GM18867 (cell line): ENCODE measurements at regions not wholly inside any gene's neighbourhood (a gene's known extent, or its start where the extent isn't known, plus 50 kb on each side); places are given as distances from the start of the nearest gene placed in this dataset.
"Not testable (repeated sequence)": the region's sequence is repeated elsewhere in the genome, so short reads cannot be mapped to it uniquely, and the experiment has no call there.

Experiments used
- ATAC-seq: cut with Tn5 transposase; IDR thresholded peaks from one replicate; pipeline ENCODE4 v1.9.1; 2021; ENCODE audit warnings: mild to moderate bottlenecking, moderate library complexity; ENCODE audit not compliant: unreplicated experiment

DNA sequence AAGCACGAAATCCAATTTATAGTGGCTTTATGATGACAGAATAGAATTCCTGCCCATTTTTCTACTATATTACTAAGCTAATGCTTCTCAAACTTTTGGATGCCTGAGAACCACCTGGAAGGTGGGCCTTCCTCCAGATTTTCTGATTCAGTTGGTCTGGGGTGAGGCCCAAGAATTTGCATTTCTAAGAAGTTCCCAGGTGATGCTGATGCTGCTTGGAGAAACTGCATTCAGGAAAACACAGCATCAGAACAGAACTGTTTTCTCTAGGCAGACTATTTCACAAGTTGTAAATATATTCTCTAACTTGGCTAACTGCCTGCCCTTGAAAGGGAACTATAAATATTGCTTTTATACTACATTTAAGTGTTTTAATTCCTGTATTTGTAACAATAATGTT is 644.9 kb upstream of the DPPA4 start:
- no peak for ATAC-seq

GRCh38 chr3:109984976-109985375 is 647.6 kb upstream of the DPPA4 start:
- ATAC-seq = no peak

DNA sequence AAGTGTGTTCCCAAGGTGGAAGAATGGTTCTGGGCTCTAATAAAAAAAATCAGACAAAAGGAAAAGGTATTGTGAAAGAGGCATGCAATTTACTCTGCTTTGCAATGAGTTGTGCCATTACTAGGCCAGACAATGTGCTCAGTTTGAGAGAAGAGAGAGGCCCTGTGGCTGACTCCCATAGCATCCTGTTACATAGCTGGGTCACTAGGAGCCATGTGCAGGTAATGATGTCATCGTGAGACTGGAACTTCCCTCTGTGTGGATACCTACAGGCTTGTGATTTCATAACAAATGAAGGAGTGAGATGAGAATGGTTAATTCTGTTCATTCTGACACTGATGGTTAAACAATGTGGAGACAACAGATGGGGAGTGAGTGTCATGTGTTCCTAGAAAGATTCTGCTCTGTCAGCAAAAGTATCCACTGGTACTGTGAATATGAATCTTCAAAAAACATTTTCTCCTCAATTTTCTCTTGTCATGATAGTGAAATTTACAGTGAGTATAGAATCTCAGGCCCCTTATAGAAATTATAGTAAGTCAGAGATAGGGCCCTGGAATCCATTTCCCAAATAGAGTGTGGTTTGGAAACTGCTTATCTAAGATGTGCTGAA is 648.7 kb upstream of the DPPA4 start:
- no peak for ATAC-seq

GRCh38 chr3:109994853-109995252 is 657.5 kb upstream of the DPPA4 start:
- no peak for ATAC-seq

GRCh38 chr3:109995377-109995776 is 658.0 kb upstream of the DPPA4 start:
- no peak for ATAC-seq

DNA sequence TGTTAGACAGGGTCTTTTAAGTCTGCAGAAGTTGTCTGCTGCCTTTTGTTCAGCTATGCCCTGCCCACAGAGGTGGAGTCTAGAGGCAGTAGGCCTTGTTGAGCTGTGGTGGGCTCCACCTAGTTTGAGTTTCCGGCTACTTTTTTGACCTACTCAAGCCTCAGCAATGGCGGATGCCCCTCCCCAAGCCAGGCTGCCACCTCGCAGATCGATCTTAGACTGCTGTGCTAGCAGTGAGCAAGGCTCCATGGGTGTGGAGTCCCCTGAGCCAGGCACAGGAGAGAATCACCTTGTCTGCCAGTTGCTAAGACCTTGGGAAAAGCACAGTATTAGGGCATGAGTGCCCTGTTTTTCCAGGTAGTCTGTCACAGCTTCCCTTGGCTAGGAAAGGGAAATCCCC is 664.6 kb upstream of the DPPA4 start:
- not testable (repeated sequence) for ATAC-seq

GRCh38 chr3:110006913-110007312 is 669.6 kb upstream of the DPPA4 start:
- no peak for ATAC-seq

GRCh38 chr3:110015231-110015963 is 678.1 kb upstream of the DPPA4 start:
- ATAC-seq = peak; percentile 80

- ATAC-seq = peak; percentile 49
Measured at GRCh38 chr3:110016235-110016815, 679.0 kb upstream of the DPPA4 start.

DNA sequence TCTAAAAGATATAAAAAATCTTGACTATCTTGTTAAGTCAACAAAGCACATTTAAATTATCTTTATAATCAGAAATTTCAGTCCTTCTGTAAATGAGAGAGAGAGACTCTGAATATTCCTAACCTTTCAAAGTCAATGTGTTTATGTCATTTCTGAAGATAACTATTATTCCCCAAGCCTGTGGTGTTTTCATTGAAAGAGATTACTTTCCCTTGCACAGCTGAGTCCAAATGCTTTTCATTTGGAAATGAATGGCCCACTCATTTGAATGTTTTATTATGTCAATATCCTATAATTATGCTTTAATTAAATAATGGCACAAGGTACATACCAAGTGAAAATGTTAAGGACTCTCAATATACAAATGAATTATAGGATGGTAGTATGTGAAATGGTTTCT is 680.0 kb upstream of the DPPA4 start:
- no peak for ATAC-seq

DNA sequence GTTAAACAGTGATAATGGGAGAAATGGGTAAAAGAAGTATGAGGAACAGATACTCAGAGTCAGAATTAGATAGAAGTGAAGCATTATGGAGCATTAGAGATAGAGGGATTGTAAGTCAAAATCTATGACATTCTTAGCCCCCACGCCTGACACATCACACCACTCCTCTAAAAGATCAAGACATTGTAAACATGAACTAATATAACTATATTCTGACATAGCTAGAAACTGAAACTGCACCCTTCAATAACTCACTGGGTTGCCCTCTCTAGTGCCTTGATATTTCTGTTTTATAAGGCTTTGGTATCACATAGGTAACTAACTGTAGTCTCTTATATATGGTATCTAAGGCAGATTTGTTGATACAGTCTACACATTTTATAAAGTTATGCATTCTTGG is 684.3 kb upstream of the DPPA4 start:
- peak; percentile 88 for ATAC-seq

DNA sequence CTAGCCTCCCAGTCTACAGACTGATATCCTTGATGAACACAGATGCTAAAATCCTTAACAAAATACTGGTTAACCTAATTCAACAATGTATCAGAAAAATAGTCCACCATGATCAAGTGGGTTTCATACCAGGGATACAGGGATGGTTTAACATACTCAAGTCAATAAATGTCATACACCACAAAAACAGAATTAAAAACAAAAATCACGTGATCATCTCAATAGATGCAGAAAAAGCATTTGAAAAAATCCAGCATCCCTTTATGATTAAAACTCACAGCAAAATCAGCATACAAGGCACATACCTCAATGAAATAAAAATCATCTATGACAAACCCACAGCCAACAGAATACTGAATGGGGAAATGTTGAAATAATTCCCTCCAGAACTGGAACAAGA is 685.7 kb upstream of the DPPA4 start:
- ATAC-seq = not testable (repeated sequence)

GRCh38 chr3:110026421-110026820 is 689.1 kb upstream of the DPPA4 start:
- no peak for ATAC-seq

- no peak for ATAC-seq
Measured at GRCh38 chr3:110027446-110028080, 690.2 kb upstream of the DPPA4 start.

DNA sequence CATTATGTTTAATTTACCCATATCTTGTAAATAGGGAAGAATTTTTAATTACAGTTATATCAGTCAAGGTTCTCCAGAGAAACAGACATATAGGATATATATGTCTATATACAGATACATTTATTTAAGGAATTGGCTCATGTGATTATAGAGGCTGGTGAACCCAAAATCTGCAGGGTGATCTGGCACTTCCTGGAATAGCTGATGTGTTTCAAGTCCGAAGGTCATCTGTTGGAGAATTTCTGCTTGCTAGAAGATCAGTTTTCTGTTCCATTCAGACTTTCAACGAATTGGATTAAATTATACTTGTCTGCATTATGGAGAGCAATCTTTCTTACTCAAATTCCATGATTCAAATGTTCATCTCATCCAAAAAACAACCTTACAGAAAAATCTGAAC is 694.6 kb upstream of the DPPA4 start:
- no peak for ATAC-seq

- ATAC-seq = no peak
Measured at GRCh38 chr3:110059431-110059830, 722.1 kb upstream of the DPPA4 start.

- no peak for ATAC-seq
Measured at GRCh38 chr3:110062716-110063115, 725.4 kb upstream of the DPPA4 start.

- no peak for ATAC-seq
Measured at GRCh38 chr3:110063178-110063577, 725.8 kb upstream of the DPPA4 start.

DNA sequence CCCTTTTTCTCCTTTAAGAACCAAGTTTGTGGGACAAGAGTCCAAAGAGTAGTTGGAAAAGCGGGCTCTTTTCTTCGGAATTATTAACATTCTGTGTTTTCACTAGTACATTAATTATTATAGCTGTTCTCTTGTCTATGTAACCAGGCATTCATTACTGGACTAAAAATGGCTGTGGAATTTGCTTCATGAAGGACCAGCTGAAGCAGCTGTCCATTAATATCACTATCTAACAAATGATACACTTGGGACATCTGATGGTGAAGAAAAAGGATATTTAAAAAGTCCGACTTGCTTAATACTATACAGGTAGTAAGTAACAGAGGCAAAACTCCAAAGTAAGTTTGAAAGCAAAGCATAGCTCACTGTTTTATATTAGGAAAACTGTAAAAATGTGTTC is 728.9 kb upstream of the DPPA4 start:
- no peak for ATAC-seq

GRCh38 chr3:110067527-110067926 is 730.2 kb upstream of the DPPA4 start:
- ATAC-seq = peak; percentile 65

DNA sequence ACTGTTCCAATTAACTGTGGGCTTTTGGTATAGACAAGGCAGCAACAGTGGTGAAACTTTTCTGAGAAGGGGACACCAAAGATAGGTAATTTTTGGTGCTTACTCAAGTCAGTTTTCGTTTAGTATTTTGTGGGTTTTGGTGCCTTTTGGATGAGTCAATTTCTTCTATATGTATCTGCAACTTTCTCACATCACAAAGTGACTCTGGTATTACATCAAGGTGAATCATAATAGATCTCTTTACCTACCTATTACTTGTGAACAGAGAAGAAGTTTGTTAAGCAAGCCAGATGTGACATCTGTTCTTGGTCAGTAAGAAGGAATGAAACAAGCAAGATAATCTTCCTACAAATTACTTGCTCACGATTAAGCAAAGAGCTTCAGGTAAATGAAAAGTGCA is 732.4 kb upstream of the DPPA4 start:
- ATAC-seq = peak; percentile 43
